MM.1S (cell line): ENCODE measurements at regions not wholly inside any gene's neighbourhood (a gene's known extent, or its start where the extent isn't known, plus 50 kb on each side); places are given as distances from the start of the nearest gene placed in this dataset.

Source experiments
- EZH2 ChIP-seq: fragments of 300-600 bp; sonication (generic); optimal IDR thresholded peaks from 2 replicates; pipeline ENCODE3; 2017; ENCODE audit warnings: low read depth, mild to moderate bottlenecking, antibody characterized with exemption, low read length, mixed read lengths
- EZH2phosphoT487 ChIP-seq: fragments of 300-600 bp; sonication (generic); IDR thresholded peaks from 2 replicates; pipeline ENCODE4 v1.6.1; 2018; ENCODE audit warnings: antibody characterized with exemption, low read length
- TF ChIP-seq, protein P1 (sequence below): fragments of 300-600 bp; sonication (generic); IDR thresholded peaks from 2 replicates; pipeline ENCODE4 v1.5.1; 2016; ENCODE audit warnings: antibody characterized with exemption, low read length, mixed read lengths

DNA sequence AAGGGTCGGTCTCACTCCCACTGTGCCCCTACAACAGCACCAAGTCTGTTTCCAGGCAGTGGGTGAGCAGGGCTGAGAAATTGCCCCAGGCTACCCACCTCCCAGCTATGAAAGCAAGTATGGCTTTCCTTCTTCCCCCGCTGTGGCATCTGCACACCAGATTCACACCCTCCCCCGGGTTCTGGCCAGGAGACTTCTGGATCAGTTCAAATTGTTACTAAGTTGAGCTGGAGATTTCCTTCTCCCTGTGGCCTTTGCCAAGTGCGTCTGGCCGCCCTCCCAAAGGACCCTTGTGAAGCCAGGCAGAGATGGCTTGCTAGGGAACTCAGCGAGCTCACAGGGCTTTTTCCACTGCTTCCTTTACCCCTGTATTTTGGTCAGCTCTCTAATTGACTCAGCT lies 555.4 kb downstream of the SH2D4B start:
- TF ChIP-seq, protein P1, sequence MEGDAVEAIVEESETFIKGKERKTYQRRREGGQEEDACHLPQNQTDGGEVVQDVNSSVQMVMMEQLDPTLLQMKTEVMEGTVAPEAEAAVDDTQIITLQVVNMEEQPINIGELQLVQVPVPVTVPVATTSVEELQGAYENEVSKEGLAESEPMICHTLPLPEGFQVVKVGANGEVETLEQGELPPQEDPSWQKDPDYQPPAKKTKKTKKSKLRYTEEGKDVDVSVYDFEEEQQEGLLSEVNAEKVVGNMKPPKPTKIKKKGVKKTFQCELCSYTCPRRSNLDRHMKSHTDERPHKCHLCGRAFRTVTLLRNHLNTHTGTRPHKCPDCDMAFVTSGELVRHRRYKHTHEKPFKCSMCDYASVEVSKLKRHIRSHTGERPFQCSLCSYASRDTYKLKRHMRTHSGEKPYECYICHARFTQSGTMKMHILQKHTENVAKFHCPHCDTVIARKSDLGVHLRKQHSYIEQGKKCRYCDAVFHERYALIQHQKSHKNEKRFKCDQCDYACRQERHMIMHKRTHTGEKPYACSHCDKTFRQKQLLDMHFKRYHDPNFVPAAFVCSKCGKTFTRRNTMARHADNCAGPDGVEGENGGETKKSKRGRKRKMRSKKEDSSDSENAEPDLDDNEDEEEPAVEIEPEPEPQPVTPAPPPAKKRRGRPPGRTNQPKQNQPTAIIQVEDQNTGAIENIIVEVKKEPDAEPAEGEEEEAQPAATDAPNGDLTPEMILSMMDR: no peak
- no peak for TF ChIP-seq EZH2
- no peak for TF ChIP-seq EZH2phosphoT487
